H9 (cell line): ENCODE measurements at regions not wholly inside any gene's neighbourhood (a gene's known extent, or its start where the extent isn't known, plus 50 kb on each side); places are given as distances from the start of the nearest gene placed in this dataset.

Experiments used
- DNase-seq: peaks from one replicate; pipeline ENCODE4 v3.0.0-alpha.2; 2017
- H2AFZ ChIP-seq: one replicate; pipeline ENCODE4 v1.6.1; 2013; ENCODE audit warnings: mild to moderate bottlenecking, low read length, control low read depth, moderate library complexity
- H2AK5ac ChIP-seq: 2 replicates; pipeline ENCODE4 v1.6.1; 2013; ENCODE audit warnings: low read length, control low read depth, mixed read lengths; ENCODE audit not compliant: insufficient read length
- H2BK120ac ChIP-seq: one replicate; pipeline ENCODE4 v1.6.1; 2013; ENCODE audit warnings: low read depth, mild to moderate bottlenecking, low read length, control low read depth, inconsistent platforms; ENCODE audit not compliant: poor library complexity, severe bottlenecking
- H2BK12ac ChIP-seq: 2 replicates; pipeline ENCODE4 v1.6.1; 2013; ENCODE audit warnings: low read length, control low read depth, mixed read lengths, low read depth; ENCODE audit not compliant: insufficient read length
- H2BK15ac ChIP-seq: 2 replicates; pipeline ENCODE4 v1.6.1; 2013; ENCODE audit warnings: low read depth, low read length, control low read depth
- H2BK20ac ChIP-seq: one replicate; pipeline ENCODE4 v1.6.1; 2013; ENCODE audit warnings: low read depth, mild to moderate bottlenecking, low read length, control low read depth, inconsistent platforms; ENCODE audit not compliant: poor library complexity, severe bottlenecking
- H2BK5ac ChIP-seq: 2 replicates; pipeline ENCODE4 v1.6.1; 2013; ENCODE audit warnings: low read length, control low read depth, mixed read lengths; ENCODE audit not compliant: insufficient read length
- H3K14ac ChIP-seq: 2 replicates; pipeline ENCODE4 v1.6.1; 2013; ENCODE audit warnings: low read length, control low read depth; ENCODE audit not compliant: insufficient read depth
- H3K18ac ChIP-seq: 2 replicates; pipeline ENCODE4 v1.6.1; 2013; ENCODE audit warnings: low read depth, mild to moderate bottlenecking, mixed read lengths, low read length, control low read depth; ENCODE audit not compliant: insufficient read length
- H3K23ac ChIP-seq: 2 replicates; pipeline ENCODE4 v1.6.1; 2013; ENCODE audit warnings: low read length, control low read depth, mixed read lengths, low read depth; ENCODE audit not compliant: insufficient read length
- H3K23me2 ChIP-seq: 2 replicates; pipeline ENCODE4 v1.6.1; 2013; ENCODE audit warnings: low read depth, mild to moderate bottlenecking, mixed read lengths, low read length, control low read depth; ENCODE audit not compliant: insufficient read length, poor library complexity, severe bottlenecking
- H3K27ac ChIP-seq: 2 replicates; pipeline ENCODE4 v1.5.1; 2013; ENCODE audit warnings: low read length, control low read depth, mixed read lengths, low read depth; ENCODE audit not compliant: insufficient read length
- H3K27me3 ChIP-seq: 2 replicates; pipeline ENCODE4 v1.6.1; 2013; ENCODE audit warnings: low read length, control low read depth, inconsistent platforms; ENCODE audit not compliant: insufficient read depth
- H3K4ac ChIP-seq: 2 replicates; pipeline ENCODE4 v1.6.1; 2013; ENCODE audit warnings: low read depth, mild to moderate bottlenecking, control low read depth, inconsistent platforms, low read length, moderate library complexity
- H3K4me1 ChIP-seq: 2 replicates; pipeline ENCODE4 v1.6.1; 2013; ENCODE audit warnings: low read length, control low read depth, inconsistent platforms; ENCODE audit not compliant: insufficient read depth
- H3K4me2 ChIP-seq: 2 replicates; pipeline ENCODE4 v1.6.1; 2013; ENCODE audit warnings: low read length, control low read depth, mixed read lengths; ENCODE audit not compliant: insufficient read length, insufficient read depth
- H3K56ac ChIP-seq: 2 replicates; pipeline ENCODE4 v1.6.1; 2013; ENCODE audit warnings: low read depth, mild to moderate bottlenecking, mixed read lengths, low read length, control low read depth; ENCODE audit not compliant: insufficient read length
- H3K79me1 ChIP-seq: 2 replicates; pipeline ENCODE4 v1.6.1; 2013; ENCODE audit warnings: low read depth, mild to moderate bottlenecking, moderate library complexity, low read length, control low read depth, inconsistent platforms; ENCODE audit not compliant: insufficient read depth, poor library complexity, severe bottlenecking
- H3K79me2 ChIP-seq: 2 replicates; pipeline ENCODE4 v1.6.1; 2013; ENCODE audit warnings: low read length, control low read depth, inconsistent platforms; ENCODE audit not compliant: insufficient read depth
- H3K9ac ChIP-seq: 2 replicates; pipeline ENCODE4 v1.6.1; 2013; ENCODE audit warnings: low read length, control low read depth, mixed read lengths; ENCODE audit not compliant: insufficient read length; ENCODE audit errors: extremely low read depth
- H3K9me3 ChIP-seq: one replicate; pipeline ENCODE4 v1.6.1; 2013; ENCODE audit warnings: low read depth, low read length, inconsistent platforms; ENCODE audit not compliant: control insufficient read depth
- H3T11ph ChIP-seq: one replicate; pipeline ENCODE4 v1.6.1; 2013; ENCODE audit warnings: mild to moderate bottlenecking, low read length, control low read depth, inconsistent platforms
- H4K20me1 ChIP-seq: one replicate; pipeline ENCODE4 v1.6.1; 2013; ENCODE audit not compliant: control insufficient read depth, insufficient read length, insufficient read depth
- H4K5ac ChIP-seq: 2 replicates; pipeline ENCODE4 v1.6.1; 2013; ENCODE audit warnings: low read depth, mild to moderate bottlenecking, mixed read lengths, low read length, control low read depth; ENCODE audit not compliant: insufficient read length
- H4K8ac ChIP-seq: replicated peaks from 2 replicates; pipeline ENCODE4 v1.6.1; 2013; ENCODE audit warnings: low read length, control low read depth, mixed read lengths, low read depth; ENCODE audit not compliant: insufficient read length
- H4K91ac ChIP-seq: 2 replicates; pipeline ENCODE4 v1.6.1; 2013; ENCODE audit warnings: low read depth, mild to moderate bottlenecking, moderate library complexity, mixed read lengths, low read length, control low read depth; ENCODE audit not compliant: insufficient read length
- H3K27ac Mint-ChIP-seq, 3 experiments: 2 replicates in 2 of 3; 3 replicates in 1 of 3; pipeline ENCODE4 v1.8.0; 2020 to 2021; ENCODE audit warnings: mixed read lengths in 3 of 3, mild to moderate bottlenecking in 1 of 3, moderate library complexity in 1 of 3
- H3K27me3 Mint-ChIP-seq: 2 replicates; pipeline ENCODE4 v1.8.0; 2021; ENCODE audit warnings: low read depth, mild to moderate bottlenecking, moderate library complexity, mixed read lengths
- H3K36me3 Mint-ChIP-seq, 3 experiments: 2 replicates in 2 of 3; 3 replicates in 1 of 3; pipeline ENCODE4 v1.8.0; 2020 to 2021; ENCODE audit warnings: low read depth in 3 of 3, mixed read lengths in 3 of 3; ENCODE audit not compliant: insufficient read depth in 1 of 3
- H3K4me1 Mint-ChIP-seq, 2 experiments: 2 replicates each; pipeline ENCODE4 v1.8.0; 2020; ENCODE audit warnings: mixed read lengths in 2 of 2
- H3K4me3 Mint-ChIP-seq, 2 experiments: 2 replicates in 1 of 2; 3 replicates in 1 of 2; pipeline ENCODE4 v1.8.0; 2020 to 2021; ENCODE audit warnings: mild to moderate bottlenecking in 2 of 2, mixed read lengths in 2 of 2, moderate library complexity in 1 of 2
- H3K9me3 Mint-ChIP-seq, 2 experiments: 2 replicates in 1 of 2; 3 replicates in 1 of 2; pipeline ENCODE4 v1.8.0; 2020; ENCODE audit warnings: mild to moderate bottlenecking in 2 of 2, mixed read lengths in 2 of 2, moderate library complexity in 1 of 2
- WGBS: extraction: QIAGEN DNeasy Blood & Tissue Kit; methylation state at CpG from one replicate; pipeline ENCODE4 v1.1.7; 2013; ENCODE audit warnings: missing lambda C conversion rate, low lambda C conversion rate, mixed read lengths; ENCODE audit not compliant: insufficient read length; ENCODE audit errors: extremely low coverage; 5-methylcytosine and 5-hydroxymethylcytosine counted together
- TF ChIP-seq, protein P1 (sequence below): fragments of 200-600 bp; sonication (generic); conservative IDR thresholded peaks from 3 replicates; pipeline ENCODE4 v1.8.0; 2021; ENCODE audit warnings: antibody characterized with exemption, mild to moderate bottlenecking

DNA sequence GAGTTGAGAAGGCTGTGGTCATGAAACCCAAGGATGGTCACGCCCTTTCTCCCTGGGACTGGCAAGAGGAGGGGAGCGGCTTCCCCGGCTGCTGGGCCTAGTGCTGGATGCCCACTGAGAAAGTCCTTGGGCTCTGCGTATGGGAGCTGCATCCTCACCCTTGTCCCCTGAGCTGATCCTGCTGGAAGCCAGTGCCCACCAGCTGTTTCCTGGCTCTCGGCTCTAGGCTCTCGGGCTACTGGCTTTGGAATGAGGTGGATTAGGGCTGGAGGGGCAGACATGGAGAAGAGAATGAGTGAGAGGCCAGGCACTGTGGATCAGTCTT, 149.3 kb upstream of the PPP1R26 start:
- no peak overlapping the region for H4K5ac ChIP-seq
- H3K9me3 ChIP-seq, result no peaks in the 10 kb centered on the region
- no peaks in the 10 kb centered on the region for H3K79me2 ChIP-seq
- H3K4me2 ChIP-seq, result no peak overlapping the region
- H3K4ac ChIP-seq, result no peak overlapping the region
- H3K23me2 ChIP-seq, result peaks cover 5% of the 10 kb centered on the region
- H3K4me3 Mint-ChIP-seq, result no peak overlapping the region
- H3K9me3 Mint-ChIP-seq, result peaks cover 14 to 15% of the 10 kb centered on the region in 2 experiments
- no peak overlapping the region for H2BK5ac ChIP-seq
- DNase-seq, result no peak
- no peak overlapping the region for H3K27ac Mint-ChIP-seq
- no peaks in the 10 kb centered on the region for H3K79me1 ChIP-seq
- no peak overlapping the region for H4K8ac ChIP-seq
- H3K56ac ChIP-seq, result no peak overlapping the region
- no peak overlapping the region for H3K23ac ChIP-seq
- no peak overlapping the region for H2AK5ac ChIP-seq
- WGBS, result no CpG with 5 or more reads among the region's 6 CpGs
- peaks cover 6 to 24% of the 10 kb centered on the region in 2 experiments; a peak in 3 of 4 replicates for H3K4me1 Mint-ChIP-seq
- no peak overlapping the region for H2BK20ac ChIP-seq
- H3K27me3 Mint-ChIP-seq, result peaks cover 6% of the 10 kb centered on the region
- no peak overlapping the region for H2BK12ac ChIP-seq
- H3T11ph ChIP-seq, result no peak overlapping the region
- H3K4me1 ChIP-seq, result no peaks in the 10 kb centered on the region
- H3K27me3 ChIP-seq, result no peaks in the 10 kb centered on the region
- H3K14ac ChIP-seq, result no peak overlapping the region
- no peak overlapping the region for H4K91ac ChIP-seq
- TF ChIP-seq, protein P1, sequence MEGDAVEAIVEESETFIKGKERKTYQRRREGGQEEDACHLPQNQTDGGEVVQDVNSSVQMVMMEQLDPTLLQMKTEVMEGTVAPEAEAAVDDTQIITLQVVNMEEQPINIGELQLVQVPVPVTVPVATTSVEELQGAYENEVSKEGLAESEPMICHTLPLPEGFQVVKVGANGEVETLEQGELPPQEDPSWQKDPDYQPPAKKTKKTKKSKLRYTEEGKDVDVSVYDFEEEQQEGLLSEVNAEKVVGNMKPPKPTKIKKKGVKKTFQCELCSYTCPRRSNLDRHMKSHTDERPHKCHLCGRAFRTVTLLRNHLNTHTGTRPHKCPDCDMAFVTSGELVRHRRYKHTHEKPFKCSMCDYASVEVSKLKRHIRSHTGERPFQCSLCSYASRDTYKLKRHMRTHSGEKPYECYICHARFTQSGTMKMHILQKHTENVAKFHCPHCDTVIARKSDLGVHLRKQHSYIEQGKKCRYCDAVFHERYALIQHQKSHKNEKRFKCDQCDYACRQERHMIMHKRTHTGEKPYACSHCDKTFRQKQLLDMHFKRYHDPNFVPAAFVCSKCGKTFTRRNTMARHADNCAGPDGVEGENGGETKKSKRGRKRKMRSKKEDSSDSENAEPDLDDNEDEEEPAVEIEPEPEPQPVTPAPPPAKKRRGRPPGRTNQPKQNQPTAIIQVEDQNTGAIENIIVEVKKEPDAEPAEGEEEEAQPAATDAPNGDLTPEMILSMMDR, result no peak
- no peaks in the 10 kb centered on the region for H4K20me1 ChIP-seq
- H3K9ac ChIP-seq, result no peak overlapping the region
- H3K36me3 Mint-ChIP-seq, result peaks cover 0 to 15% (median 10%) of the 10 kb centered on the region in 3 experiments; a peak in 5 of 7 replicates
- H2BK15ac ChIP-seq, result no peak overlapping the region
- no peak overlapping the region for H3K18ac ChIP-seq
- no peak overlapping the region for H2AFZ ChIP-seq
- no peak overlapping the region for H2BK120ac ChIP-seq
- no peak overlapping the region for H3K27ac ChIP-seq
